Calu3 (cell line): ENCODE measurements at regions not wholly inside any gene's neighbourhood (a gene's known extent, or its start where the extent isn't known, plus 50 kb on each side); places are given as distances from the start of the nearest gene placed in this dataset.

ENCODE experiments used
- BruUV-seq: library from RNA; stranded (reverse); fragments of 400-500 nt; replicated peaks from 2 replicates; lab custom pipeline; 2021; lab: Mats Ljungman, UMichigan
- CTCF ChIA-PET: fragments of 300-600 bp; sonication (Branson Sonifier 250); formaldehyde crosslinking; loops from one replicate; lab custom pipeline; 2022; ENCODE audit warnings: antibody characterized with exemption; lab: Charles Lee
- DNase-seq: peaks from one replicate; pipeline ENCODE4 v3.0.0; 2022
- H3K27ac Mint-ChIP-seq: one replicate; pipeline ENCODE4 v1.8.0; 2022; ENCODE audit warnings: mixed read lengths; ENCODE audit not compliant: unreplicated experiment
- H3K27me3 Mint-ChIP-seq: one replicate; pipeline ENCODE4 v1.8.0; 2022; ENCODE audit warnings: mixed read lengths; ENCODE audit not compliant: unreplicated experiment
- H3K36me3 Mint-ChIP-seq: one replicate; pipeline ENCODE4 v1.8.0; 2022; ENCODE audit warnings: mild to moderate bottlenecking, moderate library complexity, mixed read lengths; ENCODE audit not compliant: insufficient read depth, unreplicated experiment
- H3K4me1 Mint-ChIP-seq: one replicate; pipeline ENCODE4 v1.8.0; 2022; ENCODE audit warnings: mild to moderate bottlenecking, low read depth, mixed read lengths; ENCODE audit not compliant: unreplicated experiment
- H3K4me3 Mint-ChIP-seq: one replicate; pipeline ENCODE4 v1.8.0; 2022; ENCODE audit warnings: mild to moderate bottlenecking, low read depth, moderate library complexity, mixed read lengths; ENCODE audit not compliant: unreplicated experiment
- H3K9me3 Mint-ChIP-seq: one replicate; pipeline ENCODE4 v1.8.0; 2022; ENCODE audit warnings: low read depth, mixed read lengths; ENCODE audit not compliant: unreplicated experiment
- intact Hi-C: fragments of 100-400 bp; cut with micrococcal nuclease; formaldehyde crosslinking; loops from one replicate; pipeline ENCODE4 v1.10.0; 2022; ENCODE audit not compliant: unreplicated experiment
- TF ChIP-seq, protein P1 (sequence below): fragments of 200-600 bp; IDR thresholded peaks from one replicate; pipeline ENCODE4 v1.8.0; 2022; ENCODE audit warnings: antibody characterized with exemption; ENCODE audit not compliant: unreplicated experiment

DNA sequence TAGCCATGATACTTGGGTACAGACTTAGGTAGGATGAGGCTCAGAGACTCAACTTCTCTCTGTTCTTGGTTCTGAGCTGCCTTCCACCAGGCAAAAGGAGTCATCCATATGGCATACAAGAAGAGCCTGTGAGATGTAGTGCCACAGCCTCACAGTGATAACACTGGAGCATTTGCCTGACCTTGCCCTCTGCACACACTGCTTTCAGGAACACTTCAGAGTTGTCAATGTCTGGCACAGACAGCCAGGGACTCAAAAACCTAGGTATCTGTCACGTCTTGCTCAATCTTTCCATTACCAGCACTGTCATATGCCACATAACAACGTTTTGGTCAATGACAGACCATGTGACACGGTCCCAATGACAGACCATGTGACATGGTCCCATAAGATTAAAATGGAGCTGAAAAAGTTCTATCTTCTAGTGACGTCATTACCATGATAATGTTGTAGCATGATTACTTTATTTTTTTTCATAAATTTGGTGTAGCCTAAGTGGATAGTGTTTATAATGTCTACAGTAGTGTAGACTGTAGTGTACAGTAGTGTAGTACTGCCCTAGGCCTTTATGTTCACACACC is 199.9 kb upstream of the CTTNBP2NL start:
- Mint-ChIP-seq H3K4me3 (no peak overlapping the region), H3K27me3 (peaks cover 12% of the 10 kb centered on the region), H3K27ac (no peak overlapping the region), H3K9me3 (no peaks in the 10 kb centered on the region), H3K4me1 (no peaks in the 10 kb centered on the region), H3K36me3 (no peaks in the 10 kb centered on the region)
- intact Hi-C loops: no loop called here
- TF ChIP-seq, protein P1, sequence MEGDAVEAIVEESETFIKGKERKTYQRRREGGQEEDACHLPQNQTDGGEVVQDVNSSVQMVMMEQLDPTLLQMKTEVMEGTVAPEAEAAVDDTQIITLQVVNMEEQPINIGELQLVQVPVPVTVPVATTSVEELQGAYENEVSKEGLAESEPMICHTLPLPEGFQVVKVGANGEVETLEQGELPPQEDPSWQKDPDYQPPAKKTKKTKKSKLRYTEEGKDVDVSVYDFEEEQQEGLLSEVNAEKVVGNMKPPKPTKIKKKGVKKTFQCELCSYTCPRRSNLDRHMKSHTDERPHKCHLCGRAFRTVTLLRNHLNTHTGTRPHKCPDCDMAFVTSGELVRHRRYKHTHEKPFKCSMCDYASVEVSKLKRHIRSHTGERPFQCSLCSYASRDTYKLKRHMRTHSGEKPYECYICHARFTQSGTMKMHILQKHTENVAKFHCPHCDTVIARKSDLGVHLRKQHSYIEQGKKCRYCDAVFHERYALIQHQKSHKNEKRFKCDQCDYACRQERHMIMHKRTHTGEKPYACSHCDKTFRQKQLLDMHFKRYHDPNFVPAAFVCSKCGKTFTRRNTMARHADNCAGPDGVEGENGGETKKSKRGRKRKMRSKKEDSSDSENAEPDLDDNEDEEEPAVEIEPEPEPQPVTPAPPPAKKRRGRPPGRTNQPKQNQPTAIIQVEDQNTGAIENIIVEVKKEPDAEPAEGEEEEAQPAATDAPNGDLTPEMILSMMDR: no peak
- BruUV-seq: no TSS peak
- no peak for DNase-seq
- CTCF ChIA-PET: no interaction called here

DNA sequence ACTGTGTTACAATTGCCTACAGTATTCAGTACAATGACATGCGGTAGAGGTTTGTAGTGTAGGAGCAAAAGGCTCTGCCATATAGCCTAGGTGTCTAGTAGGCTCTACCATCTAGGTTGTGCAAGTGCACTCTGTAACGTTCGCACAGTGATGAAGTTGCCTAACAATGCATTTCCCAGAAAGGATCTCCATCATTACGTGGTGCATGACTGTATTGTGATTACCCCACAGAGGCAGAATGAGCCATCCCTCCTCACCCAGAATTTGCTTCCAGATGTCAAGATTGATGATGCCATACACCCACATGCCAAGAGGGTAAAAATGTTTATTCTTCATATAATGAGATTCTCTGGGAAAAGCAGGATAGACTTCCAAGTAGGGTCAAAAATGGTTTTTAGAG is 199.3 kb upstream of the CTTNBP2NL start:
- no peak for DNase-seq
- H3K9me3 Mint-ChIP-seq: no peaks in the 10 kb centered on the region
- TF ChIP-seq, protein P1: no peak
- no peak overlapping the region for H3K27ac Mint-ChIP-seq
- H3K36me3 Mint-ChIP-seq: no peaks in the 10 kb centered on the region
- no peaks in the 10 kb centered on the region for H3K4me1 Mint-ChIP-seq
- peaks cover 15% of the 10 kb centered on the region for H3K27me3 Mint-ChIP-seq
- no peak overlapping the region for H3K4me3 Mint-ChIP-seq
- no TSS peak for BruUV-seq
- CTCF ChIA-PET: no interaction called here
- intact Hi-C loops: no loop called here

DNA sequence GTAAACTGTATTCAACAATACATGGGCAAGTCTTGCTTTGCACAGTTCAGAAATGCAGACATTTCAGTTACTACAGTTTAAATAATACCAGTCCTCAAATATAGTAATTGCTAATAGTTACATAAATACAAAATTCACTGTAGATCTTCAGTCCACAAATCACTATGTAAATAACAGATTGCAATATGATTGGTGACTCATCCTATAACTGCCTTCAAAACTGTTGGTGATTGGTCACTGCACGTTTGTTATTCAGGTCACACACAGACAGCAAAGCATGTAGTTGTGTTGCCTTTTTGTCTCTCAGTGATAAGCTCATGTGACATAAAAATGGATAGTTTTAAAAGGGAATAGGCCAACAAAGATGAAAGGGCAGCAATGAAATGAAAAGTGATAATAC is 186.5 kb upstream of the CTTNBP2NL start:
- H3K4me1 Mint-ChIP-seq: no peaks in the 10 kb centered on the region
- intact Hi-C loops: no loop called here
- CTCF ChIA-PET: no interaction called here
- H3K27me3 Mint-ChIP-seq: peaks cover 41% of the 10 kb centered on the region
- no peak overlapping the region for H3K4me3 Mint-ChIP-seq
- TF ChIP-seq, protein P1: no peak
- no peaks in the 10 kb centered on the region for H3K36me3 Mint-ChIP-seq
- no peaks in the 10 kb centered on the region for H3K9me3 Mint-ChIP-seq
- no TSS peak for BruUV-seq
- no peak for DNase-seq
- H3K27ac Mint-ChIP-seq: no peak overlapping the region

DNA sequence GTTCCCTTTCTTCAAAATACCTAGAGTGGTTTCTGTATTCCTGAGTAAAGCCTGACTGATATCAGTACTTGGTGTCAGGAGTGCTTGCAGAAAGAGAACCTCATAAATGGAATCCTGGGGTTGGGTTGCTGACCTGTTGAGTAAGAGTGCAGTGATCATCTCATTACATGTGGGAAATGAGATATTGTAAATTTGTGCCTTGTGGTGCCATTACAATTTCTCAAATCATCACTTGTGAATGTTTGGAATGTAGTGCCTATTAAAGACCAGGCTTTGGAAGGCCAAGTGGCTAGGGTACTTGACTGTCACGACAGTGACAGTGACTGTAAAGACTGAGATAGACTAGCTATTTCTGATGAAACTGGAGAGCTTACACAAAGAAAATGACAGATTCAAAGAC is 176.7 kb upstream of the CTTNBP2NL start:
- Mint-ChIP-seq H3K4me3 (no peak overlapping the region), H3K36me3 (no peaks in the 10 kb centered on the region), H3K27me3 (peaks cover 25% of the 10 kb centered on the region), H3K9me3 (no peaks in the 10 kb centered on the region), H3K4me1 (no peaks in the 10 kb centered on the region), H3K27ac (no peak overlapping the region)
- no peak for DNase-seq
- no TSS peak for BruUV-seq
- CTCF ChIA-PET: no interaction called here
- intact Hi-C loops: no loop called here
- TF ChIP-seq, protein P1: no peak
